ENCODE measurements at regions not wholly inside any gene's neighbourhood (a gene's known extent, or its start where the extent isn't known, plus 50 kb on each side); places are given as distances from the start of the nearest gene placed in this dataset.
"Not testable (repeated sequence)": the region's sequence is repeated elsewhere in the genome, so short reads cannot be mapped to it uniquely, and the experiment has no call there.

- H3K4me1 ChIP-seq, result no peaks in the 10 kb centered on the region
- ATAC-seq (no peak), DNase-seq (ENCODE audit: low read depth in 1 of 2, low spot score in 1 of 2) (no peak), FAIRE-seq (no peak)
- no peak overlapping the region for H3K27ac ChIP-seq
- 85% methylated on average over 7 of the region's 7 CpGs for WGBS (ENCODE audit: missing lambda C conversion rate)
- no peak overlapping the region for H3K4me3 ChIP-seq
- POLR2A ChIA-PET, result no interaction called here
- H3K9me3 ChIP-seq, result peaks cover 12% of the 10 kb centered on the region; the same call in 2 of the 3 replicates
- H3K4me2 ChIP-seq, result no peak overlapping the region
- TF ChIP-seq CBX2 (IDR thresholded peaks at IDR 0.05; ENCODE audit: borderline replicate concordance, low read depth) (no peak), CTCF (IDR thresholded peaks at IDR 0.05) (no peak), NFE2L2 (conservative IDR thresholded peaks at IDR 0.05; ENCODE audit: low read length) (no peak), RARB (CRISPR knock-in tag; IDR thresholded peaks at IDR 0.05) (no peak), EHMT2 (IDR thresholded peaks at IDR 0.05; ENCODE audit: low read depth) (no peak), CHD4 (IDR thresholded peaks at IDR 0.05; ENCODE audit: borderline replicate concordance) (no peak)
- CTCF ChIA-PET, result interaction anchor here (1.0 kb wide), 1 partner anchor 8 kb away, joined by 3 read pairs; no protein-coding TSS in a partner anchor
These were observed 218.3 kb upstream of the SLC39A10 start for GRCh38 chr2:195438692-195439091.

- ChIA-PET POLR2A (no interaction called here), CTCF (no interaction called here)
- H3K27ac ChIP-seq, result no peak overlapping the region
- no peak for FAIRE-seq
- 93% methylated on average over 18 of the region's 18 CpGs for WGBS (ENCODE audit: missing lambda C conversion rate)
- ATAC-seq, result no peak
- DNase-seq (ENCODE audit: low read depth in 1 of 2, low spot score in 1 of 2), result no peak
- H3K4me1 ChIP-seq, result no peaks in the 10 kb centered on the region
- no peak overlapping the region for H3K4me2 ChIP-seq
- H3K4me3 ChIP-seq, result no peak overlapping the region
- TF ChIP-seq BHLHE40 (IDR thresholded peaks at IDR 0.05; ENCODE audit: low read depth, low read length), result no peak
- TF ChIP-seq, protein P1, sequence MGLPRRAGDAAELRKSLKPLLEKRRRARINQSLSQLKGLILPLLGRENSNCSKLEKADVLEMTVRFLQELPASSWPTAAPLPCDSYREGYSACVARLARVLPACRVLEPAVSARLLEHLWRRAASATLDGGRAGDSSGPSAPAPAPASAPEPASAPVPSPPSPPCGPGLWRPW (IDR thresholded peaks at IDR 0.05), result no peak
- TF ChIP-seq FOSB (CRISPR knock-in tag; IDR thresholded peaks at IDR 0.05), result no peak
- TF ChIP-seq SREBF2 (IDR thresholded peaks at IDR 0.05), result no peak
- no peak for TF ChIP-seq EHMT2 (IDR thresholded peaks at IDR 0.05; ENCODE audit: low read depth)
- no peak for TF ChIP-seq CHD4 (IDR thresholded peaks at IDR 0.05; ENCODE audit: borderline replicate concordance)
- TF ChIP-seq RARB (CRISPR knock-in tag; IDR thresholded peaks at IDR 0.05), result no peak
- no peak for TF ChIP-seq SMC3 (IDR thresholded peaks at IDR 0.05)
- TF ChIP-seq HOXB5 (CRISPR knock-in tag; IDR thresholded peaks at IDR 0.05), result no peak
- TF ChIP-seq, protein P2, sequence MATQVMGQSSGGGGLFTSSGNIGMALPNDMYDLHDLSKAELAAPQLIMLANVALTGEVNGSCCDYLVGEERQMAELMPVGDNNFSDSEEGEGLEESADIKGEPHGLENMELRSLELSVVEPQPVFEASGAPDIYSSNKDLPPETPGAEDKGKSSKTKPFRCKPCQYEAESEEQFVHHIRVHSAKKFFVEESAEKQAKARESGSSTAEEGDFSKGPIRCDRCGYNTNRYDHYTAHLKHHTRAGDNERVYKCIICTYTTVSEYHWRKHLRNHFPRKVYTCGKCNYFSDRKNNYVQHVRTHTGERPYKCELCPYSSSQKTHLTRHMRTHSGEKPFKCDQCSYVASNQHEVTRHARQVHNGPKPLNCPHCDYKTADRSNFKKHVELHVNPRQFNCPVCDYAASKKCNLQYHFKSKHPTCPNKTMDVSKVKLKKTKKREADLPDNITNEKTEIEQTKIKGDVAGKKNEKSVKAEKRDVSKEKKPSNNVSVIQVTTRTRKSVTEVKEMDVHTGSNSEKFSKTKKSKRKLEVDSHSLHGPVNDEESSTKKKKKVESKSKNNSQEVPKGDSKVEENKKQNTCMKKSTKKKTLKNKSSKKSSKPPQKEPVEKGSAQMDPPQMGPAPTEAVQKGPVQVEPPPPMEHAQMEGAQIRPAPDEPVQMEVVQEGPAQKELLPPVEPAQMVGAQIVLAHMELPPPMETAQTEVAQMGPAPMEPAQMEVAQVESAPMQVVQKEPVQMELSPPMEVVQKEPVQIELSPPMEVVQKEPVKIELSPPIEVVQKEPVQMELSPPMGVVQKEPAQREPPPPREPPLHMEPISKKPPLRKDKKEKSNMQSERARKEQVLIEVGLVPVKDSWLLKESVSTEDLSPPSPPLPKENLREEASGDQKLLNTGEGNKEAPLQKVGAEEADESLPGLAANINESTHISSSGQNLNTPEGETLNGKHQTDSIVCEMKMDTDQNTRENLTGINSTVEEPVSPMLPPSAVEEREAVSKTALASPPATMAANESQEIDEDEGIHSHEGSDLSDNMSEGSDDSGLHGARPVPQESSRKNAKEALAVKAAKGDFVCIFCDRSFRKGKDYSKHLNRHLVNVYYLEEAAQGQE (IDR thresholded peaks at IDR 0.05), result no peak
- TF ChIP-seq HEYL (CRISPR knock-in tag; IDR thresholded peaks at IDR 0.05), result no peak
- no peak for TF ChIP-seq EHF (CRISPR knock-in tag; IDR thresholded peaks at IDR 0.05)
- H3K9me3 ChIP-seq, result peaks cover 10% of the 10 kb centered on the region; the same call in 2 of the 3 replicates
These were observed 219.5 kb upstream of the SLC39A10 start for GRCh38 chr2:195437521-195437920.

GRCh38 chr2:195434346-195434745 is 222.7 kb upstream of the SLC39A10 start:
- CTCF ChIA-PET, result no interaction called here
- POLR2A ChIA-PET, result no interaction called here
- no peak for FAIRE-seq

DNA sequence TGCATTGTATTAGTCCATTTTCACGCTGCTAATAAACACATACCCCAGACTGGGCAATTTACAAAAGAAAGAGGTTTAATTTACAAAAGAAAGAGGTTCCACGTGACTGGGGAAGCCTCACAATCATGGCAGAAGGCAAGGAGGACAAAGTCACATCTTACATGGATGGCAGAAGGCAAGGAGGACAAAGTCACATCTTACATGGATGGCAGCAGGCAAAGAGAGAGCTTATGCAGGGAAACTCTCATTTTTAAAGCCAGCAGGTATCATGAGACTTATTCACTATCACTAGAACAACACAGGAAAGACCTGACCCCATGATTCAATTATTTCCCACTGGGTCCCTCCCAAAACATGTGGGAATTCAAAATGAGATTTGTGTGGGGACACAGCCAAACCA is 223.3 kb upstream of the SLC39A10 start:
- H3K4me1 ChIP-seq, CTCF ChIA-PET: not testable (repeated sequence)

More at GRCh38 chr2:195434346-195434745, 222.7 kb upstream of the SLC39A10 start:
- Histone ChIP-seq H3K4me1 (no peaks in the 10 kb centered on the region), H3K9me3 (no peaks in the 10 kb centered on the region), H3K4me2 (no peak overlapping the region), H3K4me3 (no peak overlapping the region), H3K27ac (no peak overlapping the region)
- whole genome bisulfite sequencing (ENCODE audit: missing lambda C conversion rate), result 86% methylated on average over 1 of the region's 1 CpG
- no peak for TF ChIP-seq TP53 (CRISPR knock-in tag; IDR thresholded peaks at IDR 0.05)
- no peak for TF ChIP-seq KDM5A (IDR thresholded peaks at IDR 0.05)
- no peak for TF ChIP-seq JUN (IDR thresholded peaks at IDR 0.05)
- no peak for TF ChIP-seq EP300 (IDR thresholded peaks at IDR 0.05)
- TF ChIP-seq ESRRA (IDR thresholded peaks at IDR 0.05; ENCODE audit: borderline replicate concordance, low read length), result no peak
- TF ChIP-seq CHD4 (IDR thresholded peaks at IDR 0.05; ENCODE audit: borderline replicate concordance), result no peak
- no peak for TF ChIP-seq EHMT2 (IDR thresholded peaks at IDR 0.05; ENCODE audit: low read depth)
- TF ChIP-seq, protein P1 (IDR thresholded peaks at IDR 0.05), result no peak
- no peak for TF ChIP-seq ELK1 (IDR thresholded peaks at IDR 0.05; ENCODE audit: low read depth, low read length)
- TF ChIP-seq NR3C1 (IDR thresholded peaks at IDR 0.05), result no peak
- DNase-seq (ENCODE audit: low read depth in 1 of 2, low spot score in 1 of 2) (no peak), ATAC-seq (no peak)

More for the DNA sequence above, 223.3 kb upstream of the SLC39A10 start:
- 55% methylated on average over 2 of the region's 2 CpGs for WGBS (ENCODE audit: missing lambda C conversion rate)
- H3K4me2 ChIP-seq; ATAC-seq; DNase-seq (ENCODE audit: low read depth in 1 of 2, low spot score in 1 of 2); H3K4me3 ChIP-seq; H3K9me3 ChIP-seq; FAIRE-seq; H3K27ac ChIP-seq; POLR2A ChIA-PET: not testable (repeated sequence)
